ENCODE measurements at regions not wholly inside any gene's neighbourhood (a gene's known extent, or its start where the extent isn't known, plus 50 kb on each side); places are given as distances from the start of the nearest gene placed in this dataset.

GRCh38 chr5:88956416-88956815 is 73.4 kb upstream of the MEF2C start:
- TF ChIP-seq, protein P1, sequence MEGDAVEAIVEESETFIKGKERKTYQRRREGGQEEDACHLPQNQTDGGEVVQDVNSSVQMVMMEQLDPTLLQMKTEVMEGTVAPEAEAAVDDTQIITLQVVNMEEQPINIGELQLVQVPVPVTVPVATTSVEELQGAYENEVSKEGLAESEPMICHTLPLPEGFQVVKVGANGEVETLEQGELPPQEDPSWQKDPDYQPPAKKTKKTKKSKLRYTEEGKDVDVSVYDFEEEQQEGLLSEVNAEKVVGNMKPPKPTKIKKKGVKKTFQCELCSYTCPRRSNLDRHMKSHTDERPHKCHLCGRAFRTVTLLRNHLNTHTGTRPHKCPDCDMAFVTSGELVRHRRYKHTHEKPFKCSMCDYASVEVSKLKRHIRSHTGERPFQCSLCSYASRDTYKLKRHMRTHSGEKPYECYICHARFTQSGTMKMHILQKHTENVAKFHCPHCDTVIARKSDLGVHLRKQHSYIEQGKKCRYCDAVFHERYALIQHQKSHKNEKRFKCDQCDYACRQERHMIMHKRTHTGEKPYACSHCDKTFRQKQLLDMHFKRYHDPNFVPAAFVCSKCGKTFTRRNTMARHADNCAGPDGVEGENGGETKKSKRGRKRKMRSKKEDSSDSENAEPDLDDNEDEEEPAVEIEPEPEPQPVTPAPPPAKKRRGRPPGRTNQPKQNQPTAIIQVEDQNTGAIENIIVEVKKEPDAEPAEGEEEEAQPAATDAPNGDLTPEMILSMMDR (IDR thresholded peaks at IDR 0.05; ENCODE audit: insufficient read depth, low read length, poor library complexity, severe bottlenecking): no peak
- TF ChIP-seq EZH2phosphoT487 (conservative IDR thresholded peaks at IDR 0.05; ENCODE audit: low read length): no peak

Measured in SU-DHL-6 (cell line).